K562 (cell line): ENCODE measurements at regions not wholly inside any gene's neighbourhood (a gene's known extent, or its start where the extent isn't known, plus 50 kb on each side); places are given as distances from the start of the nearest gene placed in this dataset.

Experiments
- ATAC-seq: fragments of 200-7000 bp; cut with Tn5 transposase; 3 replicates; pipeline ENCODE4 v1.9.1; 2020; ENCODE audit warnings: moderate library complexity
- BruUV-seq: library from RNA; stranded (reverse); fragments of 400-500 nt; replicated peaks from 2 replicates; lab custom pipeline; 2021; lab: Mats Ljungman, UMichigan
- CTCF ChIA-PET: fragments of 300-600 bp; formaldehyde crosslinking; extraction: SDS; loops from one replicate; lab custom pipeline; 2021; ENCODE audit warnings: low intra/inter-chr PET ratio; lab: Yijun Ruan, JAX
- POLR2A ChIA-PET: fragments of 300-600, 350-650 bp; sonication (Branson Sonifier 250); formaldehyde crosslinking; extraction: SDS; loops from one replicate; lab custom pipeline; 2021; ENCODE audit warnings: antibody characterized with exemption, inconsistent platforms; lab: Yijun Ruan, JAX
- DNase-seq, 4 experiments: peaks; one replicate each; pipeline versions ENCODE4 v3.0.0 to v3.0.0-alpha.2; 2011 to 2018; ENCODE audit warnings: low spot score in 3 of 4, mixed read lengths in 3 of 4; ENCODE audit errors: extremely low read depth in 1 of 4
- FAIRE-seq: peaks from 2 replicates; lab custom pipeline; 2011; peaks lifted over from hg19 to GRCh38; lab: Jason Lieb, UNC
- H2AFZ ChIP-seq: 2 replicates; pipeline ENCODE4 v1.6.0; 2011; ENCODE audit warnings: low read depth, low read length, control low read depth, inconsistent platforms
- H3K27ac ChIP-seq: fragments of 200-600 bp; 3 replicates; pipeline ENCODE4 v1.8.0; 2011; ENCODE audit warnings: low read depth, mild to moderate bottlenecking, control low read depth, inconsistent platforms, low read length, moderate library complexity, mixed read lengths; ENCODE audit errors: extremely low read depth
- H3K27me3 ChIP-seq, 2 experiments: fragments of 300-600 bp in 1 of 2; 2 replicates in 1 of 2; 3 replicates in 1 of 2; pipeline versions ENCODE4 v1.6.0 to v1.8.0; 2011; ENCODE audit warnings: inconsistent platforms in 2 of 2, low read length in 2 of 2, mild to moderate bottlenecking in 1 of 2, mixed read lengths in 1 of 2, moderate library complexity in 1 of 2; ENCODE audit not compliant: control insufficient read depth in 2 of 2, insufficient read depth in 2 of 2
- H3K36me3 ChIP-seq: fragments of 300-600 bp; 3 replicates; pipeline ENCODE4 v1.8.0; 2011; ENCODE audit warnings: mild to moderate bottlenecking, low read length, inconsistent platforms; ENCODE audit not compliant: control insufficient read depth, insufficient read depth
- H3K4me1 ChIP-seq, 2 experiments: fragments of 200-600 bp in 1 of 2; replicated peaks in 1 of 2; 2 replicates in 1 of 2; 3 replicates in 1 of 2; pipeline versions ENCODE4 v1.5.1 to v1.8.0; 2011; ENCODE audit warnings: inconsistent platforms in 2 of 2, low read length in 2 of 2, mild to moderate bottlenecking in 1 of 2, mixed read lengths in 1 of 2, moderate library complexity in 1 of 2; ENCODE audit not compliant: control insufficient read depth in 2 of 2, insufficient read depth in 2 of 2
- H3K4me2 ChIP-seq: 2 replicates; pipeline ENCODE4 v1.6.1; 2011; ENCODE audit warnings: low read length, control low read depth, inconsistent platforms, mixed read lengths; ENCODE audit not compliant: insufficient read depth
- H3K4me3 ChIP-seq: fragments of 200-600 bp; sonication (generic), shearing (Covaris generic); 2 replicates; pipeline ENCODE4 v1.5.1; 2016; ENCODE audit warnings: control low read depth, inconsistent platforms
- H3K79me2 ChIP-seq: fragments of 200-600 bp; 3 replicates; pipeline ENCODE4 v1.8.0; 2011; ENCODE audit warnings: low read length, inconsistent platforms; ENCODE audit not compliant: control insufficient read depth, insufficient read depth
- H3K9ac ChIP-seq, 2 experiments: 2 replicates each; pipeline versions ENCODE4 v1.6.0 to v1.6.1; 2011; ENCODE audit warnings: low read depth in 2 of 2, low read length in 2 of 2, control low read depth in 1 of 2, inconsistent platforms in 1 of 2, mild to moderate bottlenecking in 1 of 2, mixed read lengths in 1 of 2; ENCODE audit not compliant: insufficient read depth in 1 of 2
- H3K9me1 ChIP-seq: one replicate; pipeline ENCODE4 v1.6.0; 2011; ENCODE audit warnings: inconsistent platforms, mild to moderate bottlenecking, low read length, moderate library complexity; ENCODE audit not compliant: control insufficient read depth, insufficient read depth
- H3K9me3 ChIP-seq: replicated peaks from 2 replicates; pipeline ENCODE4 v1.5.1; 2011; ENCODE audit warnings: low read depth, low read length, inconsistent platforms; ENCODE audit not compliant: control insufficient read depth, insufficient read depth
- H4K20me1 ChIP-seq: replicated peaks from 2 replicates; pipeline ENCODE4 v1.6.1; 2011; ENCODE audit warnings: low read length, inconsistent platforms, mixed read lengths; ENCODE audit not compliant: control insufficient read depth, insufficient read depth
- AFF1 ChIP-seq, 2 experiments: fragments of 450-650 bp; IDR thresholded peaks; 2 replicates each; pipeline ENCODE4 v1.6.1; 2018; ENCODE audit warnings: mild to moderate bottlenecking in 2 of 2, low read depth in 1 of 2; ENCODE audit not compliant: partially characterized antibody in 2 of 2
- BCOR ChIP-seq: fragments of 450-650 bp; IDR thresholded peaks from 2 replicates; pipeline ENCODE4 v1.6.1; 2016
- CREM ChIP-seq: IDR thresholded peaks from 2 replicates; pipeline ENCODE4 v1.6.1; 2014; ENCODE audit warnings: antibody characterized with exemption, low read depth
- EP400 ChIP-seq: fragments of 450-650 bp; IDR thresholded peaks from 2 replicates; pipeline ENCODE4 v1.6.1; 2017; ENCODE audit warnings: antibody characterized with exemption, mild to moderate bottlenecking, moderate library complexity
- FOXA3 ChIP-seq, 2 experiments: fragments of 450-650 bp in 1 of 2; sonication (generic) in 1 of 2; formaldehyde crosslinking; IDR thresholded peaks in 1 of 2; conservative IDR thresholded peaks in 1 of 2; 2 replicates each; pipeline versions ENCODE4 v1.4.0 to v1.8.0; 2020 to 2022; ENCODE audit warnings: mild to moderate bottlenecking in 2 of 2, missing genetic modification reagents in 1 of 2
- NFE2 ChIP-seq: IDR thresholded peaks from 2 replicates; pipeline ENCODE4 v1.6.1; 2014; ENCODE audit warnings: antibody characterized with exemption, low read depth
- TCF3 ChIP-seq: sonication (generic); formaldehyde crosslinking; IDR thresholded peaks from 2 replicates; pipeline ENCODE4 v1.4.0; 2020; ENCODE audit warnings: mild to moderate bottlenecking, missing genetic modification reagents
- ZBTB9 ChIP-seq: fragments of 450-650 bp; formaldehyde crosslinking; IDR thresholded peaks from 2 replicates; pipeline ENCODE4 v1.4.0; 2020; ENCODE audit warnings: mild to moderate bottlenecking, moderate library complexity
- ZNF174 ChIP-seq: fragments of 250-450 bp; sonication (Bioruptor Pico); IDR thresholded peaks from 2 replicates; pipeline ENCODE4 v1.4.0; 2020; ENCODE audit warnings: mild to moderate bottlenecking
- ZNF592 ChIP-seq: fragments of 450-650 bp; IDR thresholded peaks from 2 replicates; pipeline ENCODE4 v1.6.1; 2017; ENCODE audit warnings: antibody characterized with exemption, mild to moderate bottlenecking
- WGBS: fragments of 100-300 bp; shearing (Covaris generic); methylation state at CpG from one replicate; pipeline ENCODE4 v1.1.6; 2016; ENCODE audit warnings: low coverage, mixed read lengths; ENCODE audit not compliant: insufficient coverage; ENCODE audit errors: missing lambda C conversion rate; 5-methylcytosine and 5-hydroxymethylcytosine counted together
- in situ Hi-C: fragments of 300-500 bp; cut with MboI; formaldehyde crosslinking; loops from 4 replicates; pipeline ENCODE4 v1.15.0; 2018; ENCODE audit warnings: inconsistent platforms, mixed read lengths
- intact Hi-C: fragments of 100-400 bp; cut with micrococcal nuclease; formaldehyde crosslinking; loops from 2 replicates; pipeline ENCODE4 v1.14.2; 2022
- TF ChIP-seq, protein P1 (sequence below): fragments of 200-400 bp; formaldehyde crosslinking; IDR thresholded peaks from 2 replicates; pipeline ENCODE4 v1.6.1; 2017; ENCODE audit warnings: mild to moderate bottlenecking, low read depth, low read length, moderate library complexity

DNA sequence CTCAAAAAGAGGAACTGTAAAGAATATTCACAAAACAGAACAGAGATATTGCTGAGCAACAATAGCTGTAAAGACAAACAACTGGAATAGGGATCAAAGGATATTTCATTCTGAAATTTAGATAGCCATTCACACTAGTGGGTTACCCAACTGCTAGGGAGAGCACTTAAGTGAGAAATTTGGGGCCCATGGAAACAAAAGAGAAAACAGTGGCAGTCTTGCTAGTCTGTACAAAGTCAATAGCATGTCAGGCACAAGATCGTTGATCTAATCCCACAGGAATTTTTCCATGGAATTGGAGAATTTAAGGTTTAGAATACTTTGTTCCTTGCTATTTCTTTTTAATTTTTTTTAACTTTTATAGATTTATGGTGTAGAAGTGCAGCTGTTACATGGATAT, 467.0 kb downstream of the PCDH18 start:
- CTCF ChIA-PET = no interaction called here
- no peak for FAIRE-seq
- TF ChIP-seq, protein P1, sequence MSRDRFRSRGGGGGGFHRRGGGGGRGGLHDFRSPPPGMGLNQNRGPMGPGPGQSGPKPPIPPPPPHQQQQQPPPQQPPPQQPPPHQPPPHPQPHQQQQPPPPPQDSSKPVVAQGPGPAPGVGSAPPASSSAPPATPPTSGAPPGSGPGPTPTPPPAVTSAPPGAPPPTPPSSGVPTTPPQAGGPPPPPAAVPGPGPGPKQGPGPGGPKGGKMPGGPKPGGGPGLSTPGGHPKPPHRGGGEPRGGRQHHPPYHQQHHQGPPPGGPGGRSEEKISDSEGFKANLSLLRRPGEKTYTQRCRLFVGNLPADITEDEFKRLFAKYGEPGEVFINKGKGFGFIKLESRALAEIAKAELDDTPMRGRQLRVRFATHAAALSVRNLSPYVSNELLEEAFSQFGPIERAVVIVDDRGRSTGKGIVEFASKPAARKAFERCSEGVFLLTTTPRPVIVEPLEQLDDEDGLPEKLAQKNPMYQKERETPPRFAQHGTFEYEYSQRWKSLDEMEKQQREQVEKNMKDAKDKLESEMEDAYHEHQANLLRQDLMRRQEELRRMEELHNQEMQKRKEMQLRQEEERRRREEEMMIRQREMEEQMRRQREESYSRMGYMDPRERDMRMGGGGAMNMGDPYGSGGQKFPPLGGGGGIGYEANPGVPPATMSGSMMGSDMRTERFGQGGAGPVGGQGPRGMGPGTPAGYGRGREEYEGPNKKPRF = no peak
- TF ChIP-seq AFF1 (IDR thresholded peaks at IDR 0.05; ENCODE audit: low read depth in 1 of 2, partially characterized antibody in 2 of 2) = no peak
- TF ChIP-seq ZNF174 (CRISPR knock-in tag) = no peak
- TF ChIP-seq TCF3 (CRISPR knock-in tag) = no peak
- TF ChIP-seq FOXA3 (CRISPR knock-in tag; conservative IDR thresholded peaks at IDR 0.05 in 1 of 2, IDR thresholded peaks at IDR 0.05 in 1 of 2) = no peak
- no peak for TF ChIP-seq ZBTB9 (CRISPR knock-in tag)
- TF ChIP-seq NFE2 = no peak
- no peak for TF ChIP-seq BCOR
- no peak for TF ChIP-seq EP400
- TF ChIP-seq ZNF592 = no peak
- TF ChIP-seq CREM = no peak

More for the DNA sequence above, 467.0 kb downstream of the PCDH18 start:
- no peak overlapping the region for H3K27ac ChIP-seq
- no peaks in the 10 kb centered on the region for H3K36me3 ChIP-seq
- intact Hi-C loops = no loop called here
- H2AFZ ChIP-seq = no peak overlapping the region
- DNase-seq (no peak), ATAC-seq (no peak)
- H3K27me3 ChIP-seq = no peaks in the 10 kb centered on the region
- no peak overlapping the region for H3K9ac ChIP-seq
- no peaks in the 10 kb centered on the region for H3K9me1 ChIP-seq
- H4K20me1 ChIP-seq = no peaks in the 10 kb centered on the region
- H3K4me3 ChIP-seq = no peak overlapping the region
- WGBS = 0% methylated on average over 1 of the region's 1 CpG
- H3K4me2 ChIP-seq = no peak overlapping the region
- BruUV-seq = no TSS peak
- in situ Hi-C loops = no loop called here
- H3K4me1 ChIP-seq = no peaks in the 10 kb centered on the region
- POLR2A ChIA-PET = interaction anchor here (0.7 kb wide), 1 partner anchor 73 kb away, joined by 4 read pairs; no protein-coding TSS in a partner anchor
- no peaks in the 10 kb centered on the region for H3K79me2 ChIP-seq
- H3K9me3 ChIP-seq = no peaks in the 10 kb centered on the region
